GM19455 (cell line): ENCODE measurements at regions not wholly inside any gene's neighbourhood (a gene's known extent, or its start where the extent isn't known, plus 50 kb on each side); places are given as distances from the start of the nearest gene placed in this dataset.
"Not testable (repeated sequence)": the region's sequence is repeated elsewhere in the genome, so short reads cannot be mapped to it uniquely, and the experiment has no call there.

Experiments used
- ATAC-seq: cut with Tn5 transposase; IDR thresholded peaks from one replicate; pipeline ENCODE4 v1.9.1; 2021; ENCODE audit not compliant: unreplicated experiment

DNA sequence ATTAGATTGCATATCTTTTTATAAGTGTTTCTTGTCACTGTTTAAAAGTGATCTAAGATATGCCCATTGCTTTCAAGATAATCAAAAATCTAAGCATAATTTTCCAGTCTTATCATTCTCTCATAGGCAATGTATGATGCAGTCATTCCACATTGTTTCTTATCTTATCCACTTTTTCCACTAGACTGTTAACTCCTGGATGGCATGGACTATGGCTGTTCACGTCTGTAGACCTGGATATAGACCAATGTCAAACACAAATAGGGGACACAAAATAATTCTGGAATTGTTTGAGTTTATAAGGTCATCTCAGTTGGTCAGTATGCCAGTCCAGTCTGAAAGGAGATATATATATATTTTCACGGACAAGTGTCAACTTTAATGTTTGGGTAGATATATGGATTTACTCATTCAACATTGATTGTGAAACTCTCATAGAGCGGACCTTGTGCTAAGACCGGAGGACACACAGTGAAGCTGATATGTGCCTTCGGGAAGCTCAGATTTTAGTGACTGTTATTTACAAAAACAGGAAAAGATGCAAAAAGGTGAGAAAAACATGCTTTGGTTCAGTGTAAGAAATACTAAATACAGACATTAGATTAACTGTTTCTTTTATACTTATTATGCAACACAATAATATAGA is 689.4 kb upstream of the SLC8A1 start:
- ATAC-seq: no peak

DNA sequence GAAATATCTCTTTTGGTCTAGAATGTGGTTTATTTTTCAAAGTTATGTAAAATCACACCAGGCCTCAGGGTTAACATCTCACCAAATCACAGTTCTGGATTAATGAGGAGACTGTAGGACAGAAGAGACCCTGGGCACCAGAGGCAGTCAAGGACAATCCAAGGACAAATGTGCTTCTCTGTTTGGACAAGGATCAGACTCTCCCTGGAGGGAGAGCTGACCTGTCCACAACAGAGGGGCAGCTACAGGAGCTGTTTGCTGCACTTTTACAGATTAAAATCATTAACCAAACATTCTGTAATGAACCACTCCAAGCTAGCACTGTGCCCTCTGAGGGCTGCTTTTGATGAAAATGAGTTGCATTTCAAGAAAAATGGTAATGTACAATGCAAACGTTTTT is 690.6 kb upstream of the SLC8A1 start:
- no peak for ATAC-seq

DNA sequence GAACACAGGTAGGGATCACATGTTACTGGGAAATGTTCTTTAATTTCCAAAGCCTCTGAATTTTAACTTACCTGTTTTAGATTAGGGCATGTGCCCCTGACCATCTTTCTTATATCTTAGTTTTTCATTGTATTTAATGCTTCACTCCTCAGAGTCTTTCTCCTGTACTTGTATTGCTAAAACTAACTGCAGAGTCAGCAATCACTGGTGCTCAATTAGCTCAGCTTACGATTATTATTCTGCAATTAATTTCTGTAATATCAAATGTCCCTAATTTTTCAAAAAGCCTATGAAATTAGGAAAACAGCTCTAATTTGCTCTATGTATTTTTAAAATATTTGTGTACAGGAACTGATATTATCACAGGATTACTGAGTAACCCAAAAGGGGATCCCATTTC is 693.2 kb upstream of the SLC8A1 start:
- ATAC-seq: no peak

DNA sequence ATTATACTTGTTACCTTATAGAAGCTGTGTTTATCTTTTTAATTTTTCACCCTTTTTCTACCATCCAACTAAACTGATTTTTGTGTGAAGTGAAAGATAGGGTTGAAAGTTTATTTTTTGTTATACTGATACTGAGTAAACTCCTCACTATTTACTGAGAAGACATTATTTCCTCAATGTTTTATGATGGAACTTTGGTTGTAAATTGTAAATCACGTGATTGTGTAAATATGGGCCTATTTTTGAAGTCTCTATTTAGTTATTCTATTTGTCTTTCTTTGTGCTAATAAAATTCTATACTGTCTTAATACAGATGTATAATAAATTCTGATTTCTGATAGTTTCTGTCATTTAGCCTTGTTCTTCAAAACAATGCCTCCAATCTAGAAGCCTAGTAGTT is 697.2 kb upstream of the SLC8A1 start:
- no peak for ATAC-seq

DNA sequence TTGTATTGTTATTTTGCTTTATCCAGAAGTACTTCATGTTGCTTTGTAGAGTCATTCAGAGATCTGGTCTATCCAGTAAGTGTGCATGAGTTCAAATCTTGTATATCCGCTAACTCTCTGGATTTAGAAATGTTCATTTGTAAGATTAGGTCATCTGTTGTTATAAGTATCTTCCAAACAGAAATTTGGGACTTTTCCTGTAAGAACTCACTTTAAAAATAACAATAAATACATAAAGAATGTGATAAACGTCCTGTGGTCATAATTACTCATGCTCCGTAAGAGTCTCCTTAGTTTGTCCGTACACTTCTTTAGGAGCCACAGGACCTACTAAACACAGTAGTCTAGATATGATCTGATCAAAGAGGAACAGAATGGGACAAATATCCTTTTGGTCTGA is 699.9 kb upstream of the SLC8A1 start:
- no peak for ATAC-seq

DNA sequence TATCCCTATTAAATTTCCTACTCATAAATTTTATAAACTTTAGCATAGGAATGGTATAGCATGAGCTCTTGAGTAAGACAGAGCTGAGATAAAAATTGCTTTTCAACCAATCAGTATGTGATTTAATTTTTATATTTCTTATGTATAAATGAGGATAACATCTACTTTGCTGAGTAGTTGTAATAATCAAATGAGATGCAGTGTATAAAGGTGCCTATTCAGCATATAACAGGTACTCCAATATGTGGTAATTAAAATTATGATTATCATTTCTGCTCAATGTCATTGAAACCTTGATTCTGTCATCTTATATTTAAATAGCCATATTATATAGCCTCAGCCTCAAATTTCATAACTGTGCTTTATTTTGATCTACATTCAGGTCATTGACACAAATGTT is 700.4 kb upstream of the SLC8A1 start:
- no peak for ATAC-seq

DNA sequence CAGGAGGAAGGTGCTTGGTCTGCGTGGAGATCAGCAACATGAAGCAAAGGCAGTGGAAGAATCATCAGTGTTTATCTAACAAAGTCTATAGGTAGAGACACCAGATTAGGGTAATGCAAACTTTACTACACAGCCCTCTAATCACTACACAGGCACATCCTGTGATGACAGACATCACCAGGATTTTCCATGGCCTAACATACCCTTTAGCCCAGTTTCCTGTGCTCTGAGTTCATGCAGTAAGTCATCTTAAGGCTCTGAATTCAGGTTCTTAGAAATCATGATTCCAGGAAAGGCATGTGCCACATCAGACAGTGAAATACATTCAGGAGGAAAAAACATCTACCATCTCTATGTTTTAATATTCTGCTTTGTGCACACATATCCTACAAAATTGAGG is 708.5 kb upstream of the SLC8A1 start:
- ATAC-seq: no peak

DNA sequence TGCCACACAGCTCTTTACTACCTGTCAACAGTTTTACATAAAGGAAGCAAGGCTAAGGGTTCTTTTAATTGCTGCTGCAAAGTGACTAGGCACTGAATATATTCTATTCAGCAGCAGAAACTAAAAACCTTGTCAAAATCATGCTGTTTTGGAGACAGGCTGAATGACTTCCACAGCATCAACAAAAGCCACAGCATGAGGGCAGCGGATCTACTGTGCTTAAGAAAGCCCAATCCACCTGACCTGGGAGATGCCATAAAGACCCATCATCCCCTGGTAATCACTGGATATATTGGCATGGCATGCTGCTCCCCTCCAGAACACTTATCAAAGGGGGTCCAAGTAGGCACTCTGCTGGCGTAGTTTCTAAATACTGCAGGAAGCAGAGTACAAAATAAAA is 715.1 kb upstream of the SLC8A1 start:
- no peak for ATAC-seq

DNA sequence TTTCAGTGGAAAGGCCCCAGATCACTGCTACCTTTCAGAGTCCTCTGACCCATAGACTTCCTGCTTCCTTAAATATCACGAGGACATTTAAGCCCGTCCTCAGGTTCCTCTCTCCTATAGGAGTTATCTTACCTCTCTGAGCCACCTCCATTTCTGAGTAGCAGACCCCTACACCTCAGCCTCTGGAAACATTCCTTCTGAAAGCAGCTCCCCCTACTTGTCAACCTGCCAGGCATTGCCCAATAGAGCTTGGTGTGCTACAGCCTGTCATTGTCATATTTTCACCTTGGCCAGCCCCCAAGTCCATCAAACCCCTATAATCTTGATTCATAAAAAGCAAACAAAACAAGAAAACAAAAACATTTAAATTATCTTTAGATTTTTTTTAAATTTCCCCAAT is 717.9 kb upstream of the SLC8A1 start:
- ATAC-seq: no peak

DNA sequence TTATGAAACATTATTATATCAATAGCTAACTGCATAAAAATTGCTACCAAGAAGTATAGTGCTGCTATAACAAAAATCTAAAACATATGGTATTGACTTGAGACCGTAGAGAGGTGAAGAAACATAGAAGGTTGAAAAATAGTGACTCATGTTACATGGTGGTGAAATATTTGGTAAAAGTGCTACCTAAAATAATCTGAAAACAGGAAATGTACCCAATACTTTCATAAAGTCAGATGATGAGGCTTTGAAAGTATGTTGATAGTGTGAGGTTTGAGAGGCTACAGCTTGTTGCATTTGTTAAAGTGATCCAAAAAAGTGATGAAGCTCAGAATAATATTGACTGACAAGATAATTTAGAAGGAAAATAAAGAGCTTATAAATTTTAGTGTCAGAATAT is 718.7 kb upstream of the SLC8A1 start:
- ATAC-seq: no peak

DNA sequence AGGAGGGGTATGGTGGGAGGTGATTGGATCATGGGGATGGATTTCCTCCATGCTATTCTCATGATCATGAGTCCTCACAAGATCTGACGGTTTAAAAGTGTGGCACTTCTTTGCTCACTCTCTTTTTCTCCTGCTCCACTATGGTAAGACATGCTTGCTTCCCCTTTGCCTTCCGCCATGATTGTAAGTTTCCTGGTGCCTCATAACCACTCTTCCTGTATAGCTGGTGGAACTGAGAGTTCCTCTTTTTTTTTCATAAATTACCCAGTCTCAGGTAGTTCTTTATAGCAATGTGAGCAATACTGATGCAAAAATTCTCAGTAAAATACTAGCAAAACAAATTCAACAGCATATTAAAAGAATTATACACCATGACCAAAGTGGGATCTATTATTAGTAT is 728.5 kb upstream of the SLC8A1 start:
- ATAC-seq: no peak

DNA sequence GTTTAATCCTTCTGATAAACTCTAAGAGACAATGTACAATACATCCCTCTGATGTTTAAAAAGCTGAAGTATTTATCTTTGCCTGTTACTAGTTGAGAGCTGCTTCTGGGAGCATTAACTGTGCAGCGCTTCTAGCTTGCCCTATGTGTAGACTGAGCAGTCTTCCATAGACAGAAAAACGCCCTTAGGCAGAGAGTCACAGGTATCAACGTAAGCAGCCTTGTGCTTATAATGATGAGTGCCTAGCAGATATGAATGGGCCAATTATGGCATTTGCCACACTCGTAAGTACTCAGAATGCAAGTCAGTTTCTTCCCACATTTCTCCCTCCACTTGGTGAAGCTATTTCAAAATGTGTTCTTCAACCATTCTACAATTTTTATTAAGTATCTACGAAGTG is 731.1 kb upstream of the SLC8A1 start:
- no peak for ATAC-seq

DNA sequence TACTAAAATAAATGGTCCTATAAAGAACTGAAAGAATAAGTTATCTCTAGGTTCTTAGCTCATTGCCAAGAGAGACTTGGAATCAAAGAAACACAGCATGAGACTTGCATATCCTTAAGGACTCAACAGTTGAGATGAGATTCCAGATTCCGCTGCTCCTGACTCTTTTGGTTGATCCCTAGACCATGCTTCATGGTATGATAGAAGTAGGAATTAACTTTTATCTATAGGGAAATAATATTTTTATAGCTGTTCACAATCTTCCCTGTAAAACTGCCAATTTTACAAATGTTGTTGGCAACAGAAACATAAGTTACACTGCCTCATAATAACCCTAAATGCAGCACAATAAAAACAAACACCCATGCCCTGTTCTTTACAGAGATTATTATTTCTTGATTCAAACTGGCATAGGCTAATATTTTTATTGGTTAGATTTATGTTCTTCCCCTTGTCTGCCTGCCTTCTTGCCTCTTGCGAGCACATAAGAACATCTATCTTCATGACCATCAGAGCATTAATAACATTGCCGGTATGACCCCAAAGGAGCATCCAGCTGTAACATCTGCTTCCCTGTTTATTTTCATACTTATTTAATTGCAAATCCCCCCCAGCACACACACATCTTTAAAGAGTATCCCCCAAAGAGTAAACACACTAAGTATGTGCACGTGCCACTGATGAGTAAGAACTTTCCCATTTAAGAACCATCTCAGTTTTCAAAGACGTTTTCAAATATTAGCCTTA is 735.7 kb upstream of the SLC8A1 start:
- ATAC-seq: no peak

DNA sequence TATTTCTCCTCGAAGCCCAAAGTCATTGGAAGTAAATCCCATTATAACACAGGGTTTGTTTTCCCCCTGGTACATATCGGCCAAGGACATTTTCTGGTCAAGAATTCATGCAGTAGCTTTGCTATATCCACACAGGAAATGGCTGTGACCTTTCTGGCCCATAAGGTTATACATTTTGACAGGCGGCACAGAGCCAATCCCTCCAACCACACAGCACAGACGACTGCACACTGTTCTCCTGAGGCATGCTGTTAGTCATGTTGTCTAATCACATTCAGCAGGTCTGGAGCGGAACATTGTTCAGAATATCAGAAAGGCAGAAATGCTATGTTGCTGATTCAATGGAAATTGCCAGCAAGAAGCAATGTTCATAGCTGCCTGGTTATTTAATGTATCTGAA is 742.3 kb upstream of the SLC8A1 start:
- ATAC-seq: no peak

DNA sequence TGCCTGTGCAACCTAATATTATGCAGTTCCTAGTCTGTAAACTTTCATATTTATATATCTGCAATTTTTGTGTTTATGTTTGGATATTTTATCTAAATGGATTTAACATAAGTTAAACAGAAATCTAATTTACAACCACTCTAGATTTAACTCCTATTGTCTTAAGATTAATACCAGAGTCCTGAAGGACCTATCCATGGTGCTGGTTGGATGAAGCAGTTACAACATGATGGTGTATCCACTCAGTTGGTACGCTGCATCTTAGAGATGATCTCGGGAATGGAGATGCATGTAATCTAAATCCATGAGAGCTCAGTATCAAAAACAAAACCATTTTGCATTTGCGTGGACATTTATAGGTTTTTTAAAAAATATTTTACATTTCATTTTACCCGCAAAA is 745.9 kb upstream of the SLC8A1 start:
- no peak for ATAC-seq

DNA sequence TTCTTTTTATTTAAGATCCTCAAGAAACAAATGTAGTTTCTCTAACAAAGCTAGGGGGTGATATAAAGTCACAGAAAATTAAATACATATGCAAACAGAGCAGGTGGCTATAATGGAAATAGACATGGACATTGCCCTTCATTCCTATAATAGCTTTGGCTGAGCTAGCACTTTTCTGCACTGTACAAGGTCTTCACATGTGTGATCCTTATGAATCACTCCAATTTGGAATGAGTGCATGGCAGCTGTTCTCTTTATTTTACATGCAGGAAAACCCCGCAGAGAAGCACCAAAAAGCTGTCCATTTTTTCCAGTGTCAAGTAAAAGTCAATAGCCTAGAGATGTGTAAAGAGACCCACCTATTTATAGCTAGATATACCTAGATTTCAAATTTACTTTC is 747.4 kb upstream of the SLC8A1 start:
- ATAC-seq: no peak

DNA sequence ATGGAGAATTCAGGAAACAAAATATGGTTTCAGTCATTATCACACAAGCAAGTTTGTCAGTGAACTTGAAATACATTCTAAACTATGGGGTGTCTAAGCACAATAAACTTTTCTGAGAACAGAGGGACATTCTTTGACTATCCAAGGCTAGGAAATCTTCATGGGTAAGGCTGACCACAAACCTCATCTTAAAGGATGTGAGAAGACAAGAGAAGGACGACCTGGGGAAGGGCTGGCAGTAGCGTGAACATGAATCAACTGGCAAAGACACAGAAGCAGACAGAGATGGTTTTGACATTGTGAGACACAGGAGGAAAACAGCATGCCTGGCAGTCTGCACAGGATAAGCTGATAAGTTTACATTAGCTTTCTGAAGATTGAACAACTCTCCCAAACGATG is 752.4 kb upstream of the SLC8A1 start:
- no peak for ATAC-seq

DNA sequence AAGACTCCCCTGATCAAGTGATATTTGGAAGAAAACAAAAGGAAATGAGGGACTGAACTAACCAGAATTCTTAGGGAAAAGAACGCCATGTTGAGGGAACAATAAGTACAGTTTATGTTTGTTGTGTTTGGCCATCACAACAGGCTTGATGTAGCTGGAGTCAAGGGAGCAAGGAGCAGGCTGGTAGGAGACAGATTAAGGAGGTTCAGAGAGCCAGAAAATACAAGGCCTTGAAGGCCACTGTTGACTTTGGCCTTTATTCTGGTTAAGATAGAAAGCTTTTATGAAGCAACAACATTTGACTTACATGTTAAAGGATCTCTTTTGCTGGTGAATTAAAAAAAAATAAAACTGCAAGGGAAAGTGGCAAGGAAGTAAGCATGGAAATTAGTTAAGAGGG is 754.1 kb upstream of the SLC8A1 start:
- no peak for ATAC-seq

DNA sequence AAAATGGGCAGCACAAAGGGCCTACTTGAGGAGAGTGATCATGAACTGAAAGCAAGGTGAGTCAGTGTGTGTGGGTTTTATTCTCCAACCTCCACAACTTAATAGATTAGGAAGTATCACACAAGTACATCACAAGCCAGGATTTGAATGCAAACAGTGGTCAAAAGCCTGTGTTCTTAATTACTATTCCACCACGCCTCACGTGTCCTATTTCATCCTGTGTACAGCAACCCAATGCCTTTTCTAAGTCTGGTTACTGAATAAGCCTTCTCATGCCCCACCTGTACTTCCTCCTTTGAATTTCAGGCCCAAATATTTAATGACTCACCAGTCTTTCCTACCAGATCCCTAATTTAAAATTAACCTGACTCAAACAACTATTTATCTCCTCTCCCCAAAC is 755.7 kb upstream of the SLC8A1 start:
- ATAC-seq: no peak

DNA sequence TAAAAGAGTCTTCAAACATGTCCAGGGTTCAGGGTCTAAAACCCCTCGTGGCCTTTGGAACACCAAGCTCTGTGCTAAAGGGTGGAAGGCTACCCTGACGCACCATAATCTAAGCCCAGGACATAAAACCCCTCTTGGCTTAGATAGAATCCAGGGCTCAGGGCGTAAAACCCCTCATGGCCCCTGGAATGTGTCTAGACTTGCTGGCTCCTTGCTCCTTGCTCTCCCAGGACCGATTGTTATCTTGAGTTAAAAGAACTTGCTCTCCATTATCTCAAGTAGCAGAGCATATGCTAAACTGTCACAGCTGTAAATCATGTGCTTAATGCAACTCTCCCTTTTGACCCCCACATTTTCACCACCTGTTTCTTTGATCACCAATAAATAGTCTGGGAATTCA is 758.1 kb upstream of the SLC8A1 start:
- ATAC-seq: not testable (repeated sequence)

DNA sequence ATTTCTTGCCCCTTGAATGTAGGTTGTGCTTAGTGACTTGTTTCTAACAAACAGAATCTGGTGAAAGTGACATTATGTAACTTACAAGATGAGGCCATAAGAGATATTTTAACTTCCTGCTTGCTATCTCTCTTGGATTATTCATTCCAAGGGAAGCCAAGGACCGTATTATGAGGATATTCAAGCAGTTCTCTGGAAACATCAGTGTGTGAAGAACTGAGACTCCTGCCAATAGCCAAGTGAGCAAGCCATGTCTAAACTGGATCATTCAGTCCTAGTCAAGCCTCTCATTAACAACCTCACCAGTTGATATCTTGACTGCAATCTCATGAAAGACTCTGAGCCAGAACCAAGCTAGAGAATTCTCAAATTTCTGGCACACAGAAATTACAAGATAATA is 765.1 kb upstream of the SLC8A1 start:
- no peak for ATAC-seq

DNA sequence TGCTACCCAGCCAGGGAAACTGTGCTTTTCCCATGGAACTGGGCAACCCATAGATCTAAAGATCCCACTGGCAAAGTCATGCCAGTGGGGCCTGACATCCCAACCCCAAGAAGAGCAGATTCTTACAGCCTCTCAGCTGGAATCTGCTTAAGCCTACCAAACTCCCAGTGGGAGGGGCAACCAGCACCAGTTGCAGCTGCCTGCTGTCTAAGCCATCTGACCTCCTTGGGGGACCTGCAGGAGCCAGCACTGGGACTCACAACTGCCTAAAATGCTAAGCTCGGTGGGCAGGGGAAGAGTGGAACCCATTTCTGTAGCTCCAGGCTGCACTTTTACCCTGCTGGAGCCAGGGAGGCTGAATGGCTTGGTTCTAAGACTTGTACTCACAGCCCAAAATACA is 770.7 kb upstream of the SLC8A1 start:
- no peak for ATAC-seq

DNA sequence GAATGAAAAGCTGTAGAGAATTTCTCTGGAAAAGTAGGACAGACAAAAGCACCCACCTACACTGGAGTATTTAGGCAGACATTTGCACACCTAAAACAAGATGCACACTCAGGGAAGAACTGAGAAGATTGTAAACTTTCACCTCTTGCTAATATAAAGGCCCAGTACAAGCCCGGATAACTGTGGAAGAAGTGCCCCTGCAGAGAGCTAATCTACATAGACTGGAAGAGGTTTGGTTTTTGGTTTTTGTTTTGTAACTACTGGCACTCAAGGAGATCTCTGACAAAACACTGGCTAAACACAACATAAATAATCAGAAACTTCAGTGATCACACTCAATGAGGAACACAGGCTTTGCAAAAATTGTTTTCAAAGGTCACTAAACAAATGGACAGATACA is 782.2 kb upstream of the SLC8A1 start:
- ATAC-seq: no peak
